NCI-H226 (cell line): ENCODE measurements at regions not wholly inside any gene's neighbourhood (a gene's known extent, or its start where the extent isn't known, plus 50 kb on each side); places are given as distances from the start of the nearest gene placed in this dataset.

Experiments
- DNase-seq: peaks from one replicate; pipeline ENCODE4 v3.0.0-alpha.2; 2015

- no peak for DNase-seq
Measured at GRCh38 chr2:41078341-41078740, 626.5 kb upstream of the SLC8A1 start.

- no peak for DNase-seq
Measured at GRCh38 chr2:41079011-41079410, 627.1 kb upstream of the SLC8A1 start.

GRCh38 chr2:41084321-41084720 lies 632.4 kb upstream of the SLC8A1 start:
- DNase-seq = no peak

GRCh38 chr2:41087946-41088345 lies 636.1 kb upstream of the SLC8A1 start:
- no peak for DNase-seq

GRCh38 chr2:41101281-41101680 lies 649.4 kb upstream of the SLC8A1 start:
- DNase-seq = no peak

- no peak for DNase-seq
Measured at GRCh38 chr2:41109744-41110143, 657.9 kb upstream of the SLC8A1 start.

- DNase-seq = peak; percentile 18
Measured at GRCh38 chr2:41111836-41112627, 660.1 kb upstream of the SLC8A1 start.

- DNase-seq = peak; percentile 96
Measured at GRCh38 chr2:41116106-41116797, 664.4 kb upstream of the SLC8A1 start.

- DNase-seq = no peak
Measured at GRCh38 chr2:41119489-41119888, 667.6 kb upstream of the SLC8A1 start.

- DNase-seq = peak; percentile 10
Measured at GRCh38 chr2:41123341-41123740, 671.5 kb upstream of the SLC8A1 start.

GRCh38 chr2:41127351-41127750 lies 675.5 kb upstream of the SLC8A1 start:
- DNase-seq = no peak

- DNase-seq = no peak
Measured at GRCh38 chr2:41129988-41130387, 678.1 kb upstream of the SLC8A1 start.

GRCh38 chr2:41137031-41137430 lies 685.1 kb upstream of the SLC8A1 start:
- DNase-seq = peak; percentile 59

GRCh38 chr2:41141146-41141791 lies 689.4 kb upstream of the SLC8A1 start:
- DNase-seq = peak; percentile 24

GRCh38 chr2:41142478-41142877 lies 690.6 kb upstream of the SLC8A1 start:
- DNase-seq = no peak

- no peak for DNase-seq
Measured at GRCh38 chr2:41145066-41145465, 693.2 kb upstream of the SLC8A1 start.

GRCh38 chr2:41149054-41149453 lies 697.2 kb upstream of the SLC8A1 start:
- DNase-seq = no peak

GRCh38 chr2:41151746-41152145 lies 699.9 kb upstream of the SLC8A1 start:
- DNase-seq = no peak

GRCh38 chr2:41152318-41152717 lies 700.4 kb upstream of the SLC8A1 start:
- no peak for DNase-seq

GRCh38 chr2:41160439-41160838 lies 708.5 kb upstream of the SLC8A1 start:
- no peak for DNase-seq

GRCh38 chr2:41167014-41167413 lies 715.1 kb upstream of the SLC8A1 start:
- no peak for DNase-seq

- no peak for DNase-seq
Measured at GRCh38 chr2:41169744-41170143, 717.9 kb upstream of the SLC8A1 start.

GRCh38 chr2:41170589-41170988 lies 718.7 kb upstream of the SLC8A1 start:
- DNase-seq = no peak

GRCh38 chr2:41180387-41180786 lies 728.5 kb upstream of the SLC8A1 start:
- DNase-seq = no peak
